Testis (tissue), 2 donors: ENCODE measurements at regions not wholly inside any gene's neighbourhood (a gene's known extent, or its start where the extent isn't known, plus 50 kb on each side); places are given as distances from the start of the nearest gene placed in this dataset.

Experiments used
- POLR2A ChIP-seq: fragments of 450-650 bp; IDR thresholded peaks from one replicate; pipeline ENCODE4 v1.6.1; 2017; ENCODE audit warnings: antibody characterized with exemption, mild to moderate bottlenecking, moderate library complexity
- TF ChIP-seq, protein P1 (sequence below), 3 experiments: fragments of 450-650 bp in 2 of 3; fragments of 200-600 bp in 1 of 3; sonication (generic) in 1 of 3; IDR thresholded peaks; one replicate each; pipeline ENCODE4 v1.5.1; 2016 to 2019; ENCODE audit warnings: antibody characterized with exemption in 3 of 3, mild to moderate bottlenecking in 2 of 3, moderate library complexity in 1 of 3

DNA sequence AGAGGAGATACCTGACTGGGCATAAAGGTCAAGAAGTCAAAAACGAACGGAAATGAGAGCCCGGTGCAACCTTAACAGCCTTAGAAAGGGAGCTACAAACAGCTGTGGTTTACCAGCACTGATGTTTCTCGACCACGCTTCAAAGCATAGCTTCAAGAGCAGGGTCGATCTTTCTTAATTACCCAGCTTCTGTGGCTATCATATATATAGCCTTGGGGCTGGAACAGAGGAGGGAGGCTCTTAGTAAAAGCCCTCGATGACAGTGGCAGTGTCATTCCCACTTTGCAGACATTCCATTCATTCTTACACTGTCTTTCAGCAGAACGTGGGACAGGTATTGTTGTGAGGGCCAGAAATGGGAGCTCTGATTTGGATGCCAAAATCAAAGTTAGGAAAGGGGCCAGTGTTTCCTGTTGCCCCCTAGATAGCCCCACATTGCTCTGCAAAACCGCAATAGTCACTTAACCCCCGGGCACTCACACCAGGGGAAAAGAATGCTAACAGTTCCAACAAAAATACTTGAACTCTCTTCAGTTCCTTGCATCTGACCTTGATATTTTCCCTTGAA lies 141.5 kb downstream of the MTPAP start:
- TF ChIP-seq, protein P1, sequence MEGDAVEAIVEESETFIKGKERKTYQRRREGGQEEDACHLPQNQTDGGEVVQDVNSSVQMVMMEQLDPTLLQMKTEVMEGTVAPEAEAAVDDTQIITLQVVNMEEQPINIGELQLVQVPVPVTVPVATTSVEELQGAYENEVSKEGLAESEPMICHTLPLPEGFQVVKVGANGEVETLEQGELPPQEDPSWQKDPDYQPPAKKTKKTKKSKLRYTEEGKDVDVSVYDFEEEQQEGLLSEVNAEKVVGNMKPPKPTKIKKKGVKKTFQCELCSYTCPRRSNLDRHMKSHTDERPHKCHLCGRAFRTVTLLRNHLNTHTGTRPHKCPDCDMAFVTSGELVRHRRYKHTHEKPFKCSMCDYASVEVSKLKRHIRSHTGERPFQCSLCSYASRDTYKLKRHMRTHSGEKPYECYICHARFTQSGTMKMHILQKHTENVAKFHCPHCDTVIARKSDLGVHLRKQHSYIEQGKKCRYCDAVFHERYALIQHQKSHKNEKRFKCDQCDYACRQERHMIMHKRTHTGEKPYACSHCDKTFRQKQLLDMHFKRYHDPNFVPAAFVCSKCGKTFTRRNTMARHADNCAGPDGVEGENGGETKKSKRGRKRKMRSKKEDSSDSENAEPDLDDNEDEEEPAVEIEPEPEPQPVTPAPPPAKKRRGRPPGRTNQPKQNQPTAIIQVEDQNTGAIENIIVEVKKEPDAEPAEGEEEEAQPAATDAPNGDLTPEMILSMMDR (IDR thresholded peaks at IDR 0.05), result no peak
- no peak for TF ChIP-seq POLR2A
